A673 (cell line): ENCODE measurements at regions not wholly inside any gene's neighbourhood (a gene's known extent, or its start where the extent isn't known, plus 50 kb on each side); places are given as distances from the start of the nearest gene placed in this dataset.

Experiments used
- BruUV-seq: library from RNA; stranded (reverse); fragments of 400-500 nt; replicated peaks from 2 replicates; lab custom pipeline; 2021; lab: Mats Ljungman, UMichigan
- CTCF ChIA-PET: fragments of 300-600 bp; sonication (Branson Sonifier 250); formaldehyde crosslinking; loops from one replicate; lab custom pipeline; 2022; ENCODE audit warnings: antibody characterized with exemption; lab: Charles Lee
- POLR2A ChIA-PET: fragments of 300-600 bp; sonication (Branson Sonifier 250); formaldehyde crosslinking; loops from one replicate; lab custom pipeline; 2022; ENCODE audit warnings: antibody characterized with exemption; ENCODE audit not compliant: low non-redundant PET; lab: Charles Lee
- DNase-seq: peaks from one replicate; pipeline ENCODE4 v3.0.0-alpha.2; 2015; ENCODE audit warnings: low spot score
- H3K27ac ChIP-seq: fragments of 200-600 bp; sonication (generic); 2 replicates; pipeline ENCODE4 v1.5.1; 2016; ENCODE audit warnings: mixed run types, low read depth, mild to moderate bottlenecking, mixed read lengths, antibody characterized with exemption, low read length; ENCODE audit not compliant: poor library complexity, severe bottlenecking
- H3K27me3 ChIP-seq: fragments of 200-600 bp; sonication (generic); replicated peaks from 2 replicates; pipeline ENCODE4 v1.6.1; 2017; ENCODE audit warnings: mixed run types, low read depth, mild to moderate bottlenecking, mixed read lengths, antibody characterized with exemption, low read length; ENCODE audit not compliant: insufficient read depth, poor library complexity
- H3K36me3 ChIP-seq: fragments of 200-600 bp; sonication (generic); 2 replicates; pipeline ENCODE4 v1.6.1; 2016; ENCODE audit warnings: mixed run types, mild to moderate bottlenecking, mixed read lengths, antibody characterized with exemption, low read length; ENCODE audit not compliant: insufficient read depth, poor library complexity, severe bottlenecking
- H3K4me1 ChIP-seq: fragments of 200-600 bp; sonication (generic); 2 replicates; pipeline ENCODE4 v1.6.1; 2017; ENCODE audit warnings: mixed run types, mild to moderate bottlenecking, mixed read lengths, antibody characterized with exemption, low read length; ENCODE audit not compliant: insufficient read depth, poor library complexity, severe bottlenecking
- H3K4me3 ChIP-seq: fragments of 200-600 bp; sonication (generic); 2 replicates; pipeline ENCODE4 v1.5.1; 2016; ENCODE audit warnings: low read depth, mixed run types, mild to moderate bottlenecking, mixed read lengths, low read length; ENCODE audit not compliant: poor library complexity, severe bottlenecking
- H3K9me3 ChIP-seq: fragments of 200-600 bp; sonication (generic); 2 replicates; pipeline ENCODE4 v1.6.1; 2016; ENCODE audit warnings: mixed run types, low read depth, mild to moderate bottlenecking, mixed read lengths, antibody characterized with exemption, low read length; ENCODE audit not compliant: poor library complexity, severe bottlenecking
- EZH2 ChIP-seq: fragments of 200-600 bp; sonication (generic); IDR thresholded peaks from 2 replicates; pipeline ENCODE4 v1.6.1; 2017; ENCODE audit warnings: borderline replicate concordance, low read depth, mild to moderate bottlenecking, mixed read lengths, antibody characterized with exemption, low read length; ENCODE audit not compliant: poor library complexity, severe bottlenecking
- intact Hi-C: fragments of 100-400 bp; cut with micrococcal nuclease; formaldehyde crosslinking; loops from one replicate; pipeline ENCODE4 v1.10.0; 2022; ENCODE audit not compliant: unreplicated experiment
- TF ChIP-seq, protein P1 (sequence below): fragments of 300-800, 200-600 bp; sonication (generic); conservative IDR thresholded peaks from 2 replicates; pipeline ENCODE4 v1.5.1; 2017; ENCODE audit warnings: low read depth, mild to moderate bottlenecking, antibody characterized with exemption, low read length, moderate library complexity, mixed read lengths

DNA sequence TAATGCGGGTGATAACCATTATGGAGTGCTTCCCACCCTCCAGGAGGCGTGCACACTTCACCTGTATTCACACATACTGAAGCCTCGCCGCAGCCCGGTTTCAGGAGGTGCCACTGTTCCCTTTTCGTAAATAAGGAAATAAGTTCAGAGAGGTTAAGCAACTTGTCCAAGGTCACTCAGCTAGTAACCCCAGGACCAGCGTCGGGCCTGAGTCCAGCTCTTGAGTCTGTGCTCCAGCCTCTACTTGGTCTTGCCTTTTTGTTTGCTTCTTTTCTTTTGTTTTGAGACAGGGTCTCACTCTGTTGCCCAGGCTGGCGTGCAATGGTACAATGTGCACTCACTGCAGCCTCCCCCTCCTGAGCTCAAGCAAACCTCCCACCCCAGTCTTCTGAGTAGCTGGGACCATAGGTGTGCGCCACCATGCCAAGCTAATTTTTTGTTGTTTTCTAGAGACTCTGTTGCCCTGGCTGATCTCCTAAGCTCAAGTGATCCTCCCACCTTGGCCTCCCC is 63.5 kb upstream of the CIBAR2 start:
- POLR2A ChIA-PET, result no interaction called here
- H3K27me3 ChIP-seq, result no peaks in the 10 kb centered on the region
- no peak overlapping the region for H3K4me3 ChIP-seq
- BruUV-seq, result no TSS peak
- intact Hi-C loops, result no loop called here
- no peaks in the 10 kb centered on the region for H3K9me3 ChIP-seq
- H3K36me3 ChIP-seq, result no peaks in the 10 kb centered on the region
- H3K27ac ChIP-seq, result peak overlapping the region; percentile 80
- peaks cover 60% of the 10 kb centered on the region for H3K4me1 ChIP-seq
- CTCF ChIA-PET, result no interaction called here
- TF ChIP-seq, protein P1, sequence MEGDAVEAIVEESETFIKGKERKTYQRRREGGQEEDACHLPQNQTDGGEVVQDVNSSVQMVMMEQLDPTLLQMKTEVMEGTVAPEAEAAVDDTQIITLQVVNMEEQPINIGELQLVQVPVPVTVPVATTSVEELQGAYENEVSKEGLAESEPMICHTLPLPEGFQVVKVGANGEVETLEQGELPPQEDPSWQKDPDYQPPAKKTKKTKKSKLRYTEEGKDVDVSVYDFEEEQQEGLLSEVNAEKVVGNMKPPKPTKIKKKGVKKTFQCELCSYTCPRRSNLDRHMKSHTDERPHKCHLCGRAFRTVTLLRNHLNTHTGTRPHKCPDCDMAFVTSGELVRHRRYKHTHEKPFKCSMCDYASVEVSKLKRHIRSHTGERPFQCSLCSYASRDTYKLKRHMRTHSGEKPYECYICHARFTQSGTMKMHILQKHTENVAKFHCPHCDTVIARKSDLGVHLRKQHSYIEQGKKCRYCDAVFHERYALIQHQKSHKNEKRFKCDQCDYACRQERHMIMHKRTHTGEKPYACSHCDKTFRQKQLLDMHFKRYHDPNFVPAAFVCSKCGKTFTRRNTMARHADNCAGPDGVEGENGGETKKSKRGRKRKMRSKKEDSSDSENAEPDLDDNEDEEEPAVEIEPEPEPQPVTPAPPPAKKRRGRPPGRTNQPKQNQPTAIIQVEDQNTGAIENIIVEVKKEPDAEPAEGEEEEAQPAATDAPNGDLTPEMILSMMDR, result no peak
- no peak for TF ChIP-seq EZH2
- no peak for DNase-seq

DNA sequence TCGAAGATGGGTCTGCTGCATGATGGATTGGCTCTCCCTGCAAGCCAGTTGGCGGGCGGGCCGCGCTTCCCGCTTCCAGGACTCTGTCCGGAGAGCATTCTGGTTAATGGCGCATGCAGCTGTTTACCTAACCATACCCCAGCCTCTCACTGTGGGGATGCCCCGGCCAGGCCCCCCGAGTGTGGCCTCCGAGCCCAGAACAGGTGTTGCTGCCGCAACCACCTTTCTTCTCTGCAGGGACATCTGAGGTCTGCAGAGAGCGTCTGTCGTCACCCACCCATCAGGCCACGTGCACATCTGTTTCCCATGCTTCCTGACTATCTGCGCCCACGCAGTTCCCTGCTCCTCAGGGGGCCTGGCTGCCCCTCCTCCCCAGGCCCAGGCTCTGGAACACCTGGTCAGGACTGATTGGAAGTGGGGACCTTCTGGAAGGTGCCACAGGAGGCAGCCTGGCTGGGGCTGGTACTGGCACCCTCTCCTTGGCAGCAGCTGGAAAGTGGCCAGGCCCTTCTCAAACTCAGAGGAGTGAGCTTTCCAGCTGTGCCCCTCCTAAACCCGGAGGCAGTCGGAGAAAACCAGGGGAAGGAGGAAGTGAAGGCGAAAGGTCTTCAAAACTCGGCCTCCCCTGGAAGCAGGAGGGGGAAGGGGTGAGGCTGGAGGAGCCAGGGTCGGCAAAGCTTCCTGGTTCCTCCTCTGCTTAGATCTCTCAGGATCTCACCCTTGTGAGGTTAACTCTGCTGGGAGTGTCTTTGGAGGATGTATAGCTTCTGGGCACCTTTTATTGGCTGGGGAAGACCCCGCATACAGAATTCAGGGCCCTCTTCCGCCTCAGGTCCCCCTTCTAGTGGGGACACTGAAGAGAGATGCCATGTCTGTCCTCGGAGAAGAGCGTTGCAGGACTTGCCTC is 64.5 kb upstream of the CIBAR2 start:
- peaks cover 50% of the 10 kb centered on the region for H3K4me1 ChIP-seq
- no peaks in the 10 kb centered on the region for H3K36me3 ChIP-seq
- no TSS peak for BruUV-seq
- H3K27ac ChIP-seq, result peak overlapping the region; percentile 80
- H3K27me3 ChIP-seq, result no peaks in the 10 kb centered on the region
- no peak overlapping the region for H3K4me3 ChIP-seq
- no peak for TF ChIP-seq EZH2
- TF ChIP-seq, protein P1, result no peak
- POLR2A ChIA-PET, result no interaction called here
- H3K9me3 ChIP-seq, result no peaks in the 10 kb centered on the region
- intact Hi-C loops, result no loop called here
- CTCF ChIA-PET, result no interaction called here
- peak; percentile 68 for DNase-seq

DNA sequence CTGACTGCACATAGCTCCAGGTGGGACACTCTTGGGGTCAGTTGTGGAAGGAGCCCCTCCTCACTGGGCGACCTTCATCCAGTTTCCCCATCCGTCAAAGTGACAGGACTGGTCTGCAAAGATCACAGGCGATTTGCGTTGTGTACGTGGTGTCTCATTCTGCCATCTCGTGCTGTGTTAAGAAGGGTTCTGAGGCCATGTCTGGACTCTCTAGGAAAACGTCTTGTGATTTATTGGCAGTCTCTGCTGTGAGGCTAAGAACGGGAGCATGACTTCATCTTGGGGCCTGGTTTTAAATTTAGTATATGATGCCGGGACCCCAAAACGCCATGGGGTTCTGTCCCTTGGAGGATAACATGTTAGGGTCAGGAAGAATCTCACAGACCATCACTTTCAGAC is 65.2 kb upstream of the CIBAR2 start:
- DNase-seq, result no peak
- H3K27ac ChIP-seq, result peak overlapping the region; percentile 80
- H3K27me3 ChIP-seq, result no peaks in the 10 kb centered on the region
- H3K4me1 ChIP-seq, result peaks cover 50% of the 10 kb centered on the region
- peaks cover under 1% of the 10 kb centered on the region for H3K36me3 ChIP-seq
- TF ChIP-seq EZH2, result no peak
- TF ChIP-seq, protein P1, result no peak
- intact Hi-C loops, result no loop called here
- H3K9me3 ChIP-seq, result no peaks in the 10 kb centered on the region
- POLR2A ChIA-PET, result no interaction called here
- BruUV-seq, result no TSS peak
- CTCF ChIA-PET, result no interaction called here
- H3K4me3 ChIP-seq, result no peak overlapping the region
